Panc1 (cell line): ENCODE measurements at regions not wholly inside any gene's neighbourhood (a gene's known extent, or its start where the extent isn't known, plus 50 kb on each side); places are given as distances from the start of the nearest gene placed in this dataset.

Experiments used
- POLR2AphosphoS5 ChIP-seq: IDR thresholded peaks from 2 replicates; pipeline ENCODE4 v1.6.1; 2012; ENCODE audit warnings: mild to moderate bottlenecking, low read depth, low read length, moderate library complexity
- TF ChIP-seq, protein P1 (sequence below): fragments of 450-650 bp; IDR thresholded peaks from 2 replicates; pipeline ENCODE4 v1.5.1; 2017; ENCODE audit warnings: mild to moderate bottlenecking
- TF ChIP-seq, protein P2 (sequence below), 2 experiments: IDR thresholded peaks; 2 replicates each; pipeline ENCODE4 v1.6.1; 2011 to 2012; ENCODE audit warnings: low read depth in 2 of 2, control low read depth in 1 of 2, low read length in 1 of 2, mild to moderate bottlenecking in 1 of 2, moderate library complexity in 1 of 2; ENCODE audit not compliant: insufficient read depth in 1 of 2

DNA sequence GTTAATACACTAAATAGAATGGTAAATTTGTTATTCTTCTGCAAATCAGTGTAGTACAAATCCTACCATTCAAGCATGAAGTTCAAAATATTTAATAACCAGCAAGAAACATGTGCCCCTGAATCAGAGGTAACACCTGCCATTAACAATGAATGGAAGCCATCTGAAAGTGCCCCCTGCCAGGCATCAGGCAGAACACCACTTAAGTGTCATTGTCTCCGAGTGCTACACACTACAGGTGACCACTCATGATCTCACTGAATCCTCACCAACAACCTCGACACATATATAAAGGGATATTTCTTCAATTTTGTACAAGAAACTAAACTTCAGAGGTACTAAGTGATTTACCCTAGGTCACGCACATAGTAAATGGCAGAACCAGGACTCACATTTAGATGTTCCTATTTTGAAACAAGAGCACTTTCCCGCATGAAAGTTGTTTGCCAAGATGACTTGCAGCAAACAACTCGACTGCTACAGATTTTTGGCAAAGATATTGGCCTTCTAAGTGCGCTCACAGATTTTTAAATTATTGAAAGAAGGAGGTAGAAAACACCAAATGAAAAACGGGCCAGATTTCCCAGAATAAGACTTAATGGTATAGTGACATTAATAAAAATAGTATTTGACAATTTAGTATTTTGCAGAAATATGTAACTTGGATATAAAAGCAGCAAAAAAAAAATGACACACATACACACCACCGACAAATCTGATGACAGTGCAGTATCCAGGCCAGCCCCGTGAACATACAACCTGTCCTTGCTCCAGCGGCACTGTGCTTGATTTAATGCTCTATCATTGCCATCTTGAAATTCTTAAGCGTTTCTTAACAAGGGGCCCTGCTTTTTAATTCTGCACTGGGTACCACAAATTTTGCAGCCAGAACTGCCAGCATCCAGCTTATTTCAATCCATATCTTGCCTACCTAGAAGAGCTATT lies 274.5 kb downstream of the ALDH8A1 start:
- TF ChIP-seq, protein P1, sequence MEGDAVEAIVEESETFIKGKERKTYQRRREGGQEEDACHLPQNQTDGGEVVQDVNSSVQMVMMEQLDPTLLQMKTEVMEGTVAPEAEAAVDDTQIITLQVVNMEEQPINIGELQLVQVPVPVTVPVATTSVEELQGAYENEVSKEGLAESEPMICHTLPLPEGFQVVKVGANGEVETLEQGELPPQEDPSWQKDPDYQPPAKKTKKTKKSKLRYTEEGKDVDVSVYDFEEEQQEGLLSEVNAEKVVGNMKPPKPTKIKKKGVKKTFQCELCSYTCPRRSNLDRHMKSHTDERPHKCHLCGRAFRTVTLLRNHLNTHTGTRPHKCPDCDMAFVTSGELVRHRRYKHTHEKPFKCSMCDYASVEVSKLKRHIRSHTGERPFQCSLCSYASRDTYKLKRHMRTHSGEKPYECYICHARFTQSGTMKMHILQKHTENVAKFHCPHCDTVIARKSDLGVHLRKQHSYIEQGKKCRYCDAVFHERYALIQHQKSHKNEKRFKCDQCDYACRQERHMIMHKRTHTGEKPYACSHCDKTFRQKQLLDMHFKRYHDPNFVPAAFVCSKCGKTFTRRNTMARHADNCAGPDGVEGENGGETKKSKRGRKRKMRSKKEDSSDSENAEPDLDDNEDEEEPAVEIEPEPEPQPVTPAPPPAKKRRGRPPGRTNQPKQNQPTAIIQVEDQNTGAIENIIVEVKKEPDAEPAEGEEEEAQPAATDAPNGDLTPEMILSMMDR: no peak
- no peak for TF ChIP-seq POLR2AphosphoS5
- TF ChIP-seq, protein P2, sequence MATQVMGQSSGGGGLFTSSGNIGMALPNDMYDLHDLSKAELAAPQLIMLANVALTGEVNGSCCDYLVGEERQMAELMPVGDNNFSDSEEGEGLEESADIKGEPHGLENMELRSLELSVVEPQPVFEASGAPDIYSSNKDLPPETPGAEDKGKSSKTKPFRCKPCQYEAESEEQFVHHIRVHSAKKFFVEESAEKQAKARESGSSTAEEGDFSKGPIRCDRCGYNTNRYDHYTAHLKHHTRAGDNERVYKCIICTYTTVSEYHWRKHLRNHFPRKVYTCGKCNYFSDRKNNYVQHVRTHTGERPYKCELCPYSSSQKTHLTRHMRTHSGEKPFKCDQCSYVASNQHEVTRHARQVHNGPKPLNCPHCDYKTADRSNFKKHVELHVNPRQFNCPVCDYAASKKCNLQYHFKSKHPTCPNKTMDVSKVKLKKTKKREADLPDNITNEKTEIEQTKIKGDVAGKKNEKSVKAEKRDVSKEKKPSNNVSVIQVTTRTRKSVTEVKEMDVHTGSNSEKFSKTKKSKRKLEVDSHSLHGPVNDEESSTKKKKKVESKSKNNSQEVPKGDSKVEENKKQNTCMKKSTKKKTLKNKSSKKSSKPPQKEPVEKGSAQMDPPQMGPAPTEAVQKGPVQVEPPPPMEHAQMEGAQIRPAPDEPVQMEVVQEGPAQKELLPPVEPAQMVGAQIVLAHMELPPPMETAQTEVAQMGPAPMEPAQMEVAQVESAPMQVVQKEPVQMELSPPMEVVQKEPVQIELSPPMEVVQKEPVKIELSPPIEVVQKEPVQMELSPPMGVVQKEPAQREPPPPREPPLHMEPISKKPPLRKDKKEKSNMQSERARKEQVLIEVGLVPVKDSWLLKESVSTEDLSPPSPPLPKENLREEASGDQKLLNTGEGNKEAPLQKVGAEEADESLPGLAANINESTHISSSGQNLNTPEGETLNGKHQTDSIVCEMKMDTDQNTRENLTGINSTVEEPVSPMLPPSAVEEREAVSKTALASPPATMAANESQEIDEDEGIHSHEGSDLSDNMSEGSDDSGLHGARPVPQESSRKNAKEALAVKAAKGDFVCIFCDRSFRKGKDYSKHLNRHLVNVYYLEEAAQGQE (IDR thresholded peaks at IDR 0.05; ENCODE audit: insufficient read depth in 1 of 2, low read depth in 2 of 2, low read length in 1 of 2): no peak
